HL-60/S4 (cell line): ENCODE measurements at regions not wholly inside any gene's neighbourhood (a gene's known extent, or its start where the extent isn't known, plus 50 kb on each side); places are given as distances from the start of the nearest gene placed in this dataset.
"Not testable (repeated sequence)": the region's sequence is repeated elsewhere in the genome, so short reads cannot be mapped to it uniquely, and the experiment has no call there.

Source experiments
- in situ Hi-C: fragments of 300-500 bp; cut with MboI; formaldehyde crosslinking; loops from 2 replicates; pipeline ENCODE4 v1.14.3; 2022; ENCODE audit warnings: low sequenced_read_pairs

DNA sequence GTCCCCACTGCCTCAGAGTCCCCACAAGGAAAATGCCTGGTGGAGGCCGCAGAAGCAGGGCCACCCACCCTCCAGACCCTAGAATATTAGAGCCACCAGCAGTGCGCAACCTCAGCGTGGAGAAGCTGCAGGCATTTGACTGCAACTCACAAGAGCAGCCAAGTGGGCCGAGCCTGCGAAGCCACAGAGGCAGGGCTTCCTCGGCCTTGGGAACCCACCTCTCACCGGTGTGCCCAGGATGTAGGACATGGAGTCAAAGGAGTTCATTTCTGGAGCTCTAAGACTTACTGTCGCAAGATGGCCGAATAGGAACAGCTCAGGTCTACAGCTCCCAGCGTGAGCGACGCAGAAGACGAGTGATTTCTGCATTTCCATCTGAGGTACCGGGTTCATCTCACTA is 397.9 kb upstream of the PIK3R1 start:
- in situ Hi-C loops, result no loop called here

- in situ Hi-C loops, result no loop called here
Measured at GRCh38 chr5:67816456-67816855, 399.1 kb upstream of the PIK3R1 start.

DNA sequence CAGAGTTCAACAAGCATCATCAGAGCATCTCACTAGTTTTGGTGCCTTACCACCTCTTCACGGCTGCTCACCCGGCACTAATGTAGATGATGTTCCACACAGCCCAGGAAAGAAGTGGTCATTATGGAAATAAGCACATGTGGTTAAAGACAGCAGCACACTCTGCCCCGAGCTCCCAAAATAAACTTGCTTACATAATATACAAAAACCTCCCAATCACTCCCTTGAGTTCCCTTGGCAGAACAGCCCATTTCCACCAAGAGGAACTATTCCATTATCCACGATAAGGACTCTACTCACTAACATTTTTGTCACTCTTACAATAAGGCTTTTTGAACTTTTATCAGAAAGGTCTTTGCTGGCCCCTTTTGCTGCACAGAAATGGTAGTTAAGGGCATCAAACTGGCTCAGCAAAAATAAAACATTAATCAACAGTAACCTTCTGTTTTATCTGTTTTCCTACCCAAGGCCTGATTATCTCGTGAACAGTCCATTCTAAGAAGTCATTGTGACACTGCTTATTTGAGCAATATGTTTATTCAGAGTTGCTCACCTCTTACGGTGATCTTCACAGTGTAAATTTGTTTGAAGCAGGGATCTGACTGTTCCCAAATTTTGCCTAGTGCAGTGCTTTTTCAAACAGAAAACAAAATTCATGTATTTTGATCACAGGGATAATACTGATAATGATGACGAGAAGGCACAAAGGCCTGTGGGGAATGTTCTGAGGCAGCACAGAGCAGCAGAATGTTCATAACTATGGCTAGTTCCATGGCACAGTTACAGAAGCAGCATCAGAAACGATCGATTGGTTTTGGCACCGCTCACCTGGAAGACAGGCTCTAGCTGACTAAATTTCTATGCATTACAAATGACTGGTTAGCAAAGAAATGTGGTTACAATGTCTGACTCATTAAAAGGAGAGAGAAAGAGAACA is 399.8 kb upstream of the PIK3R1 start:
- in situ Hi-C loops, result no loop called here

GRCh38 chr5:67814569-67815311 is 400.8 kb upstream of the PIK3R1 start:
- in situ Hi-C loops, result no loop called here

DNA sequence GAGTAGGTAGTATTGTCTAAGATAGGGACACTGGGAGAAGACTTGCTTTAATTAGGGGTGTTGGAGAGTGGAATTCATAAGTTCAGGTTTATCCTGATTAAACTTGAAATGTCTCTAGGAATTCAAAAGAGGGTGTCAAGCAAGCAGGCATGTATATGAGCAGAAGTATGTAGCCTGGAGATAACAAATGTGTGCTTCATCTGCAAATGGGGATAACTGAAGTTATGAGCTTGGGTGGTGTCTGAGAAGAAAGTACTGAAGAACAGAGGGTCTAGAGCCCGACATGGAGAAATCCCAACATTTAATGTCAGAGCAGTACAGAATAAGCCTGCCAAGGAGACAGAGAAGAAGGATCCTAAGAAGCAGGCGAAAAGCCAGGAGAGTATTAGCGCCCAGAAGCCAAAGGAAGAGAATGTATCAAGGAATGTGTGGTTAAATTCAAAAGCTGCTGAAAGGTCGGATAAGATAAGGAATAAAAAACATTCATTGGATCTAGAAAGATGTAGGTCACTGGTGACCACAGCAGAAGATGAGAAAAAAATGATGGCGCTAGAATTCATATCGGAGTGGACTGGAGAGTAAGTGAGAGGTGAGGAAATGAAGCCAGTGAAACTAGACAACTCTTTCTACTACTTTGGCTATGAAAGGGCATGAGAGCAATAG is 401.5 kb upstream of the PIK3R1 start:
- in situ Hi-C loops, result no loop called here

- in situ Hi-C loops, result no loop called here
Measured at GRCh38 chr5:67809589-67809988, 406.0 kb upstream of the PIK3R1 start.

DNA sequence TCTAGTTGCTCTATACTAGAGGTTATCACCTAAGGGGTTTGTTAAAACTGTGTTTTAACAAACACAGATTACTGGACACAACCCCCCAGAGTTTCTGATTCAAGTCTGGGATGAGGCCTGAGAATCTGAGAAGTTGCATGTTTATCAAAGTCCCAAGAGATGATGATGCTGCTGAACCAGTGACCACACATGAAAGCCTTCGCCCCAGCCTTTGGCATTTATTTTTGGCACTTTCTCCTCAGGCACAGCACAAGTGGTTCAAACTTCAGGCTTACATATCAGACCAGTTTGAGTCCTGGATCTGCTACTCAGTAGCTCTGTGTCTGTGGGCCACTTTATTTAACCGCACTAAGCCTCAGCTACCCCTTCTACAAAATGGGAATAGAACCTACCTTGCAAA is 407.2 kb upstream of the PIK3R1 start:
- in situ Hi-C loops, result no loop called here

DNA sequence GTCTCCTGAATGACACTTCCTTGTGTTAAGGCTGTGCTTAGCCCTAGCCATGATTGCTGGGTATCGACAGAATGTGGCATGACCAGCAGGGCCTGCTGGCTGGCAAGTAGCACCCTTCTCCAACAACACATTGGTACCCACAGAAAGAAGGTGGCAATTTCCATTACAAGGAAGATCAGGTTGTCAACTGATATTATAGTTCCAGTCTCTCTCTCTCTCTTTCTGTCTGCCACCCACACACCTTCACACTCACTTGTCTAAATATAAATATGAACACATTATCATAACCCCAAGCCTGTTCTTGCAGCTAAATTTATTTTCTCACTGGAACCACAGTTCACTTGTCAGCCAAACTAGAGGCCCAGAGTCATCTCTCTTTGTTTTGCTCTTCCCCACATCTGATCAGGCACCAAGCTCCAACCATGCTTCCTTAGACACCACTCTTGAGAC is 408.1 kb upstream of the PIK3R1 start:
- in situ Hi-C loops, result no loop called here

DNA sequence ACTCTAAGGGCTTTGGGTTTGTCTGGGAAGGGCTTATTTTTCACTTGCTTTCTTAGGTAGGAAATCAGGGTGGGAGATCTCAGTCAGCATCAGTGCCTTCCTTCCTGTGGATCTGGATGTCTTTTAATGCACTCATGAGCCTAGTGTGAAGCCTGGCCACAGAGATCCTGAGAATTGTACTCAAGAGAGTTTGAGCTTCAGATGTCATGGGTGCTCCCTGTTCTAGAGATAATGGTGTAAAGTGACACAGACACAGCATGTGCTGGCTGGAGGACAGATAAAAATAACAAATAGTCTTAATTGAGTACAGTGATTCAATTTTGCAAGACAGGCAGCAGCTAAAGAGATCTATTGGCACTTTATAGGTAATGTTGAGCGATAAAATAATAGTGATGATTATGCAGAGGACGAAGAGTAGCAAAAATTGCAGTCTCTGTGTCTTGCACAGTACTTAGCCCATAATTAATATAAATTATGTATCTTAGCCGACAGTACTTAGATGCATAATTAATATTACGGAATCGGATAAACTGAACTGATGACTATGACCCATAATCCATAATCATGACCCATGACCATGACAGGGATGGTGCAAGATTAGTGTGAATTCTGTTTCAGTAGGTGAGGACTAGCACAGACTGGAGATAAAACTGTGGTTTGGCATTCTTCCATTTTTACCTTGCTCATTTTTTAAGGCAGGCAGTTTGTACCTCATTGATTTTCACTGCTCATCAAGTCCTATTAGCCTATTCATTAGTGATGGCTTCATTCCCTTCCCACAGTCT is 408.7 kb upstream of the PIK3R1 start:
- in situ Hi-C loops, result no loop called here

DNA sequence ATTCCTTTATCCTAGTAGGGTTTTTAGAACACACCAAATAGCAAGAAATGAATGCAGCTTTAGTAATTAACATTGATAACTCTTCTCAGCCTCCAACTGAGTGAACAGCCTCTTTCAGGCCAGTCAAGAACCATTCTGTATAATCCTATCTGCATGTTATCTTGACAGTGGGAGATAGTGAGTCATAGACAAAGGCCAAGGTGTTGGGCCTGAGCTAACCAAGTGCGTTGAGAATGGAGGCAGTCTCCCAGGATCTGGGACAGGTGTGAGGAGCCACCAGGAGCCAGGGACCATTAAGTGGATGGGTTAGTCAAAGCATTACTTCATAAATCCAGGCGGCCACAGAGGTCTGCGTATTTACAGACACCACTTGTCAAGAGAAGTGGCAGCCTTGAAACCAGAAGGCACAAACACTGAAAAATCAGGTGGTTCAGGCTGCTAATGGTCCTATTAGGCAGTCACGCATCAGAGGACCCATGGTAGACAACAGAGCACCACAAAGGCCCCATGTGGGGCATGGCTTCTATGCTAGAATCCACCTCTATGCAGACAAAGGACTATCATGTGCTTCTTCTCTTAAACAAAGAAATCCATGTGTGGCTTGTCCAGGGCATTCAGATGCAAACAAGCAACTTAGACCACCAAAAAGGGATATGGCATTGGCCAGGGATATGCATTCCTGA is 409.7 kb upstream of the PIK3R1 start:
- in situ Hi-C loops, result no loop called here

GRCh38 chr5:67802766-67803165 is 412.8 kb upstream of the PIK3R1 start:
- in situ Hi-C loops, result no loop called here

GRCh38 chr5:67799732-67800234 is 415.8 kb upstream of the PIK3R1 start:
- in situ Hi-C loops, result no loop called here

- in situ Hi-C loops, result not testable (repeated sequence)
Measured at GRCh38 chr5:67798470-67798869, 417.1 kb upstream of the PIK3R1 start.

GRCh38 chr5:67795781-67796477 is 419.6 kb upstream of the PIK3R1 start:
- in situ Hi-C loops, result no loop called here

DNA sequence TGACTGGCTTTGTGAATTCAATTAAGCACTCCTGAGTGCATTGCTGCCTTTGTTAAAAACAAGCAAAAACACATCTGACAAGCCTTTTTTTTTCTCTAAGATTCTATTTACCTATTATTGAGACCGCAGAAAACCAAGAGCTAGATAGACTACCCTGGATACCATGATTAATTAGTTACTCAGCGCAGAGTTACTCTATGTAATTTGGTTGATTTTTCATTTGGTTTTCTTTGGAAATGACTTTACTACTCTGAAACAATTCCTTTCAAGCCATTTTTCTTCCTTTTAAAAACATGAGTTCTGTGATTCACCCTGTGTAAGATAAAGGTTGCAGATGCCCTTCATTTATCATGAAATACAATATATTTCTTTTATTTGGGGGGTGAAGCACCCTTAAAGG is 421.6 kb upstream of the PIK3R1 start:
- in situ Hi-C loops, result no loop called here

GRCh38 chr5:67793418-67793817 is 422.1 kb upstream of the PIK3R1 start:
- in situ Hi-C loops, result no loop called here

DNA sequence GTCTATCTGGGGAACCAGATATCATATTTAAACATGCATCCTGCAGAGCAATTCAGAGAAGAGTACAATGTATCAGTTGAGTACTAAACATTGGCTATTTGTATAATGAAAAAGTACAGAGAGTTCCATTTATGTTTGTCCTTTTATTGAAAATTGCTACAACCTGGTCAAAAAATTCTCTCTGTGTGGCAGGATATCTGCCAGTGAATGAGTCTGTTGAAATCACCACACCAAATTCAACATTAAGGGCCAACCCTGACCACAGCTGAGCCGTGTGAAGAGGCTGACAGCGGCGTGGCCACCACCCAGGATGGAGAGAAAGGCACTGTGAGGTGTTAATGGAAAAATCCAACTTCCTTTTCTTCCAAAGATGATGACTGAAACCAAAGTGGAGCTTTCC is 422.7 kb upstream of the PIK3R1 start:
- in situ Hi-C loops, result no loop called here

DNA sequence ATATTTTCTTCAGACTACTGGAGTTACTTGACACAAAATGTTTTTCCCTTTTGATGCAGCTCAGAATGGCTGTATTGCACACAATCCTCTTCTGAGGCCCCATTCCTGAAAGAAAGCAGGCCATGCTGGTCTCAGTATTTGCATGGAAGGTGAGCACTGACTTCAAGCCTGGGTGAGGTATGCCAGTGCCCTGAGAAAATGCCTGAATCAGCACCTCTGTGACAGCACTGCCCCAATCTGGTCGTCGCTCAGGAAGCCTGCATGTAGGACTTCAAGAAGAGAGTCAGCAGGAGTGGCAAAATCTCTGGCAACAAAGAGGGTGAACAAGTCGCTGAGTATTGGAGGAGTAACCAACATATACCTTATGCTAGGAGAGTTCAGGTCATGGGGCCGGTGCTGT is 425.2 kb upstream of the PIK3R1 start:
- in situ Hi-C loops, result no loop called here

- in situ Hi-C loops, result not testable (repeated sequence)
Measured at GRCh38 chr5:67779893-67780623, 435.5 kb upstream of the PIK3R1 start.
